ENCODE measurements at regions not wholly inside any gene's neighbourhood (a gene's known extent, or its start where the extent isn't known, plus 50 kb on each side); places are given as distances from the start of the nearest gene placed in this dataset.

DNA sequence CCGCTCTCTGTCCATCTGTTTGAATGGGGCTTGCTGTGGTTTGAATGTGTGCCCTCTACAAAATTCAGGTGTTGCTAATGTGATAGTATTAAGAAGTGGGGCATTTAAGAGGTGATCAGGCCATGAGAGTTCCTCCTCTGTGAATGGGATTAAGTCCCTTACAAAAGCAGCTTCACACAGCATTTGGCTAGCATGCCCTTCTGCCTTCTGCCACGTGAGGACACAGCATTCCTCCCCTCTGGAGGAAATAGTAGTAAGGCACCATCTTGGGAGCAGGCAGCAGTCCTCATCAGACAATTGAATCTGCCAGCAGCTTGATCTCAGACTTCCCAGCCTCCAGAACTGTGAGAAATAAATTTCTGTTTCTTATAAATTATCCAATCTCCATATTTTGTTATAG is 540.2 kb downstream of the CSNK1G3 start:
- CTCF ChIA-PET = no interaction called here
- no peak overlapping the region for H3K4me3 Mint-ChIP-seq
- no peak overlapping the region for H3K27ac Mint-ChIP-seq
- POLR2A ChIA-PET = no interaction called here
- H3K9me3 Mint-ChIP-seq (ENCODE audit: low read depth) = no peaks in the 10 kb centered on the region
- no peak for DNase-seq
- H3K4me1 Mint-ChIP-seq = peaks cover 1% of the 10 kb centered on the region
- H3K27me3 Mint-ChIP-seq = no peaks in the 10 kb centered on the region
- no peaks in the 10 kb centered on the region for H3K36me3 Mint-ChIP-seq (ENCODE audit: low read depth)
- intact Hi-C loops (cut with DNase I, micrococcal nuclease) = no loop called here
- no peak for ATAC-seq

DNA sequence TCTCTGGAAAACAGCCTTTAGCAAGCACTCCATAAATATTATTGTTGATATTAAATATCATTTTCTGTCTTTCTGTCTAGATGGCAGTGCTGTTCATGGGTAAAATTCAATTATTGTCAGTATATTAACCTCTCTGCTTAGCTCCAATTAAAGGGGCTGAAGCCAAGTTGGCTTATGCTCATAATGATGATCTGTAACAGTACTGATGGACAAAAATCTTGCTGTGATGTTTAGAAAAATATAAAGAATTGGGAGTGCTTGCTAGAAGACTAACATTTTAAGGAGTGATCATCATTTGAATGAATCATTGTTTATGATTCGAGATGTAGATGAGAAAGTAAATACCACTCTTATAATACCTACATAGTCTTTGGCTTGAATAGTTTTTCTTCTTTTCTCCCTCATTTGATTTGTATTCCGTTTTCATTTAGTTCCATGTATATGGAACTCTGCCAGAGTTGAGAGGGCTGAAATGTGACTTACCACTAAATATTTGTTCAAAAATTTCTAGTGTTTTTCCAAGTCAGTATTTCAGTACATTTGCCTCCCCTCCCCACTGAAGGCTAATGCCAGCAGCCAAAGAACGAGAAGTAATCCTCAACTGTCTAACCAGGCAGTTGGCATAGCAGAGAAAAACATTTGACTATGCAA is 538.3 kb downstream of the CSNK1G3 start:
- intact Hi-C loops (cut with DNase I, micrococcal nuclease) = no loop called here
- DNase-seq (no peak), ATAC-seq (no peak)
- no peak overlapping the region for H3K4me3 Mint-ChIP-seq
- H3K9me3 Mint-ChIP-seq (ENCODE audit: low read depth) = no peaks in the 10 kb centered on the region
- H3K4me1 Mint-ChIP-seq = no peaks in the 10 kb centered on the region
- H3K27ac Mint-ChIP-seq = no peak overlapping the region
- ChIA-PET CTCF (no interaction called here), POLR2A (no interaction called here)
- H3K36me3 Mint-ChIP-seq (ENCODE audit: low read depth) = no peaks in the 10 kb centered on the region
- no peaks in the 10 kb centered on the region for H3K27me3 Mint-ChIP-seq

DNA sequence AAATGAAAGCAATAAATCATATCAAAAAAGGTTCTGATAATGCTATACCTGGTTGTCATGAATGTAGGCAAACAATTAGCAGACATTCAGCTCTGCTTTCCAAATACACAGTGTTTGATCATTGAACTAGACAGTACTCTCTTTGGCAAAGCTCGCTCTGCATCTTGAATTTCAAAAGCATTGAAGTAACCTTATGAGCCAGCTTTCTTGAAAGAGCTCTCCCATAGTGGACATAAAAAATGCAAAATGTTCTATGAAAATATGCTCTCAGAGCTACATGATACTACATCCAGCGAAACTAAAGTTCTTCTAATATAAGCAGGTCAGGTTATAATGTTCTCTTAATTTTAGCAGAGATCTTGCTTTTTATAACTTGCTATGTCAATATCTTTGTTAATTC is 533.4 kb downstream of the CSNK1G3 start:
- intact Hi-C loops (cut with DNase I, micrococcal nuclease) = no loop called here
- Mint-ChIP-seq H3K27ac (no peak overlapping the region), H3K4me3 (no peak overlapping the region), H3K27me3 (no peaks in the 10 kb centered on the region), H3K36me3 (ENCODE audit: low read depth) (no peaks in the 10 kb centered on the region), H3K4me1 (no peaks in the 10 kb centered on the region), H3K9me3 (ENCODE audit: low read depth) (no peaks in the 10 kb centered on the region)
- no peak for ATAC-seq
- POLR2A ChIA-PET = interaction anchor here (0.6 kb wide), 1 partner anchor 70 kb away, joined by 3 read pairs; no protein-coding TSS in a partner anchor
- DNase-seq = no peak
- CTCF ChIA-PET = interaction anchor here (3.0 kb wide), 1 partner anchor 13 kb away, joined by 6 read pairs; no protein-coding TSS in a partner anchor

GRCh38 chr5:124044613-124045012 is 532.6 kb downstream of the CSNK1G3 start:
- DNase-seq = no peak
- Mint-ChIP-seq H3K27me3 (no peaks in the 10 kb centered on the region), H3K36me3 (ENCODE audit: low read depth) (no peaks in the 10 kb centered on the region), H3K4me3 (no peak overlapping the region), H3K9me3 (ENCODE audit: low read depth) (no peaks in the 10 kb centered on the region), H3K4me1 (no peaks in the 10 kb centered on the region), H3K27ac (no peak overlapping the region)
- CTCF ChIA-PET = interaction anchor here (3.0 kb wide), 1 partner anchor 12 kb away, joined by 6 read pairs; no protein-coding TSS in a partner anchor
- ATAC-seq = no peak
- intact Hi-C loops (cut with DNase I, micrococcal nuclease) = no loop called here
- POLR2A ChIA-PET = no interaction called here

- intact Hi-C loops (cut with DNase I, micrococcal nuclease) = no loop called here
Observed at GRCh38 chr5:124043456-124043855, 531.5 kb downstream of the CSNK1G3 start.

GRCh38 chr5:124040799-124041198 is 528.8 kb downstream of the CSNK1G3 start:
- intact Hi-C loops (cut with DNase I, micrococcal nuclease) = no loop called here
- no peak overlapping the region for H3K27ac Mint-ChIP-seq
- H3K4me3 Mint-ChIP-seq = no peak overlapping the region
- H3K27me3 Mint-ChIP-seq = no peaks in the 10 kb centered on the region
- no peaks in the 10 kb centered on the region for H3K36me3 Mint-ChIP-seq (ENCODE audit: low read depth)
- POLR2A ChIA-PET = no interaction called here
- CTCF ChIA-PET = no interaction called here
- DNase-seq (no peak), ATAC-seq (no peak)
- H3K9me3 Mint-ChIP-seq (ENCODE audit: low read depth) = no peaks in the 10 kb centered on the region
- H3K4me1 Mint-ChIP-seq = no peaks in the 10 kb centered on the region

More at GRCh38 chr5:124043456-124043855, 531.5 kb downstream of the CSNK1G3 start:
- no peaks in the 10 kb centered on the region for H3K9me3 Mint-ChIP-seq (ENCODE audit: low read depth)
- DNase-seq (no peak), ATAC-seq (no peak)
- no peak overlapping the region for H3K4me3 Mint-ChIP-seq
- H3K4me1 Mint-ChIP-seq = no peaks in the 10 kb centered on the region
- POLR2A ChIA-PET = no interaction called here
- no peaks in the 10 kb centered on the region for H3K36me3 Mint-ChIP-seq (ENCODE audit: low read depth)
- H3K27me3 Mint-ChIP-seq = no peaks in the 10 kb centered on the region
- H3K27ac Mint-ChIP-seq = no peak overlapping the region
- CTCF ChIA-PET = interaction anchor here (1.2 to 3.0 kb wide), 2 partner anchors 11 to 22 kb away, joined by 3 to 6 read pairs; no protein-coding TSS in a partner anchor

GRCh38 chr5:124039410-124039809 is 527.4 kb downstream of the CSNK1G3 start:
- DNase-seq (no peak), ATAC-seq (no peak)
- no peaks in the 10 kb centered on the region for H3K4me1 Mint-ChIP-seq
- no peak overlapping the region for H3K27ac Mint-ChIP-seq
- ChIA-PET CTCF (no interaction called here), POLR2A (no interaction called here)
- H3K36me3 Mint-ChIP-seq (ENCODE audit: low read depth) = no peaks in the 10 kb centered on the region
- H3K4me3 Mint-ChIP-seq = no peak overlapping the region
- H3K27me3 Mint-ChIP-seq = no peaks in the 10 kb centered on the region
- intact Hi-C loops (cut with DNase I, micrococcal nuclease) = no loop called here
- H3K9me3 Mint-ChIP-seq (ENCODE audit: low read depth) = no peaks in the 10 kb centered on the region

DNA sequence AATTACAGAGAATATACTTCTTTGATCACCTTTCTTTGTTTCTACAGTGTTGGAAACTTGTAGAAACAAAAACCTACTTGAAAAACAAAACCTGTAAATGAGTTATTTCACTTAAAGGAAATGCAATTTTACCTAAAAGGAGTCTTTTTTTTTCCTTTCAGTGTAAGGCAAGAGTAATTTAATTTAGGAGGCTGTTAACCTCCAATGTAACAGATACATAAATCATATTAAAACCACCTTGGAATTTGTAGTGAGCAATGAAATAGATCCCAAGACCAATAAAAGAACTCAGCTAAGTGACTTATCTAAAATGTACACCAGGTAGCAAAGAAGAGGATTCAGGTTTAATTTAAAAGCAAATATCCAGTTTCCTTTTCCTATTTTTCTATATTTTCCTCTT is 524.8 kb downstream of the CSNK1G3 start:
- POLR2A ChIA-PET = no interaction called here
- H3K27me3 Mint-ChIP-seq = no peaks in the 10 kb centered on the region

DNA sequence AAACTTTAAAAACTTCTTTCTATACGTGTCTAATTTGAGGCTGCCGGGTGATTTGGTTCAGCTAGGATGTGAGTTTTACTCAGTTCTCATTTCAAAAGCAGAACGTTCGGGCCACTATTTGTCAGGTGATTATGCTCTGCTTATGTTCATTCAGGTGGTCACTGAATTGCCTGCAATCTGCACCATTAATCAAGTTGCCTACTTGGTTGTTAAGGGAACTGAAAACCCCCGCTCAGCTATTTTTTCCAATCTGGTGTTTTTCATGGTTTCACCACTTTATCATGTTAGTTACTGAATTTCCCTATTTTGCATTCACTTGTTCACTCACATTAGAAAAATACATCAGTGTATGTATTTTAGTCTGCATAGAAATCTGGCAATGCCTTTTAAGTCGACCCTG is 523.0 kb downstream of the CSNK1G3 start:
- no peaks in the 10 kb centered on the region for H3K36me3 Mint-ChIP-seq (ENCODE audit: low read depth)
- CTCF ChIA-PET = no interaction called here
- no peak overlapping the region for H3K27ac Mint-ChIP-seq
- H3K4me1 Mint-ChIP-seq = no peaks in the 10 kb centered on the region
- POLR2A ChIA-PET = no interaction called here
- intact Hi-C loops (cut with DNase I, micrococcal nuclease) = no loop called here
- DNase-seq (no peak), ATAC-seq (no peak)
- no peak overlapping the region for H3K4me3 Mint-ChIP-seq
- H3K9me3 Mint-ChIP-seq (ENCODE audit: low read depth) = no peaks in the 10 kb centered on the region
- no peaks in the 10 kb centered on the region for H3K27me3 Mint-ChIP-seq

More for the DNA sequence above, 524.8 kb downstream of the CSNK1G3 start:
- no peak for DNase-seq
- intact Hi-C loops (cut with DNase I, micrococcal nuclease) = no loop called here
- CTCF ChIA-PET = no interaction called here
- Mint-ChIP-seq H3K36me3 (ENCODE audit: low read depth) (no peaks in the 10 kb centered on the region), H3K27ac (no peak overlapping the region), H3K4me1 (no peaks in the 10 kb centered on the region), H3K9me3 (ENCODE audit: low read depth) (no peaks in the 10 kb centered on the region), H3K4me3 (no peak overlapping the region)
- ATAC-seq = no peak

- Mint-ChIP-seq H3K4me3 (no peak overlapping the region), H3K27me3 (no peaks in the 10 kb centered on the region), H3K4me1 (no peaks in the 10 kb centered on the region), H3K36me3 (ENCODE audit: low read depth) (no peaks in the 10 kb centered on the region), H3K27ac (no peak overlapping the region), H3K9me3 (ENCODE audit: low read depth) (no peaks in the 10 kb centered on the region)
- ChIA-PET CTCF (no interaction called here), POLR2A (no interaction called here)
- ATAC-seq = no peak
- no peak for DNase-seq
- intact Hi-C loops (cut with DNase I, micrococcal nuclease) = no loop called here
Observed at GRCh38 chr5:124034083-124034700, 522.2 kb downstream of the CSNK1G3 start.

- no peak overlapping the region for H3K27ac Mint-ChIP-seq
- DNase-seq (no peak), ATAC-seq (no peak)
- H3K4me3 Mint-ChIP-seq = no peak overlapping the region
- CTCF ChIA-PET = interaction anchor here (1.3 kb wide), 1 partner anchor 10 kb away, joined by 5 read pairs; no protein-coding TSS in a partner anchor
- POLR2A ChIA-PET = no interaction called here
- no peaks in the 10 kb centered on the region for H3K9me3 Mint-ChIP-seq (ENCODE audit: low read depth)
- no peaks in the 10 kb centered on the region for H3K4me1 Mint-ChIP-seq
- intact Hi-C loops (cut with DNase I, micrococcal nuclease) = no loop called here
- no peaks in the 10 kb centered on the region for H3K27me3 Mint-ChIP-seq
- H3K36me3 Mint-ChIP-seq (ENCODE audit: low read depth) = no peaks in the 10 kb centered on the region
Observed at GRCh38 chr5:124030043-124030491, 518.1 kb downstream of the CSNK1G3 start.

- Mint-ChIP-seq H3K9me3 (ENCODE audit: low read depth) (no peaks in the 10 kb centered on the region), H3K4me1 (no peaks in the 10 kb centered on the region), H3K36me3 (ENCODE audit: low read depth) (no peaks in the 10 kb centered on the region), H3K27ac (no peak overlapping the region), H3K4me3 (no peak overlapping the region), H3K27me3 (no peaks in the 10 kb centered on the region)
- ATAC-seq (no peak), DNase-seq (no peak)
- ChIA-PET CTCF (no interaction called here), POLR2A (no interaction called here)
- intact Hi-C loops (cut with DNase I, micrococcal nuclease) = no loop called here
Observed at GRCh38 chr5:124027441-124027840, 515.5 kb downstream of the CSNK1G3 start.

All from activated CD4-positive, alpha-beta T cell treated with anti-CD3 and anti-CD28 coated beads for 36 hours (primary cell).